B cell (primary cell): ENCODE measurements at regions not wholly inside any gene's neighbourhood (a gene's known extent, or its start where the extent isn't known, plus 50 kb on each side); places are given as distances from the start of the nearest gene placed in this dataset.

Experiments used
- EZH2 ChIP-seq: IDR thresholded peaks from 2 replicates; pipeline ENCODE4 v1.6.1; 2012; ENCODE audit warnings: borderline replicate concordance, low read depth, mild to moderate bottlenecking, moderate library complexity, low read length; ENCODE audit not compliant: insufficient read depth, poor library complexity, severe bottlenecking
- TF ChIP-seq, protein P1 (sequence below): fragments of 200-600 bp; IDR thresholded peaks from one replicate; pipeline ENCODE4 v1.8.0; 2022; ENCODE audit warnings: antibody characterized with exemption, mild to moderate bottlenecking

DNA sequence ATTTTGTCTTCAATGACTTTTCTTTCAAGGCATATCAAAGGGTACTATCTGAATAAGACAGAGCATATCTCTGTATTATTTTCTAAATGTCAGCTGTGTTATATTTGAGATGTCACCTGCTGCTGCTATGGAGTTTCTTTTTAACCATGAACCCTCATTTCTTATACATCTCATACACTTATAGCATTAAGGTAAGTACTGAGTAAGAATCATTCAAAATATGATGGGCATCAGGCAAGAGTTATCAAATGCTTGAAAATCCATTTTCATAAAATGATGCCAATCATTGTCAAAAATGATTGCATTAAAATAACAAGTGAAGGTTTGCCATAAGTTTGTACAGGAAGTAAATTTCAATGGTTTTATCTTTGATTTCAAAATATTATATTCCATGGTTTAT lies 2005.0 kb upstream of the PCDH20 start:
- TF ChIP-seq, protein P1, sequence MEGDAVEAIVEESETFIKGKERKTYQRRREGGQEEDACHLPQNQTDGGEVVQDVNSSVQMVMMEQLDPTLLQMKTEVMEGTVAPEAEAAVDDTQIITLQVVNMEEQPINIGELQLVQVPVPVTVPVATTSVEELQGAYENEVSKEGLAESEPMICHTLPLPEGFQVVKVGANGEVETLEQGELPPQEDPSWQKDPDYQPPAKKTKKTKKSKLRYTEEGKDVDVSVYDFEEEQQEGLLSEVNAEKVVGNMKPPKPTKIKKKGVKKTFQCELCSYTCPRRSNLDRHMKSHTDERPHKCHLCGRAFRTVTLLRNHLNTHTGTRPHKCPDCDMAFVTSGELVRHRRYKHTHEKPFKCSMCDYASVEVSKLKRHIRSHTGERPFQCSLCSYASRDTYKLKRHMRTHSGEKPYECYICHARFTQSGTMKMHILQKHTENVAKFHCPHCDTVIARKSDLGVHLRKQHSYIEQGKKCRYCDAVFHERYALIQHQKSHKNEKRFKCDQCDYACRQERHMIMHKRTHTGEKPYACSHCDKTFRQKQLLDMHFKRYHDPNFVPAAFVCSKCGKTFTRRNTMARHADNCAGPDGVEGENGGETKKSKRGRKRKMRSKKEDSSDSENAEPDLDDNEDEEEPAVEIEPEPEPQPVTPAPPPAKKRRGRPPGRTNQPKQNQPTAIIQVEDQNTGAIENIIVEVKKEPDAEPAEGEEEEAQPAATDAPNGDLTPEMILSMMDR: no peak
- TF ChIP-seq EZH2: no peak
